GM19324 (cell line): ENCODE measurements at regions not wholly inside any gene's neighbourhood (a gene's known extent, or its start where the extent isn't known, plus 50 kb on each side); places are given as distances from the start of the nearest gene placed in this dataset.
"Not testable (repeated sequence)": the region's sequence is repeated elsewhere in the genome, so short reads cannot be mapped to it uniquely, and the experiment has no call there.

ENCODE experiments used
- ATAC-seq: cut with Tn5 transposase; IDR thresholded peaks from one replicate; pipeline ENCODE4 v1.9.1; 2021; ENCODE audit warnings: mild to moderate bottlenecking, moderate library complexity; ENCODE audit not compliant: unreplicated experiment, low FRiP score

DNA sequence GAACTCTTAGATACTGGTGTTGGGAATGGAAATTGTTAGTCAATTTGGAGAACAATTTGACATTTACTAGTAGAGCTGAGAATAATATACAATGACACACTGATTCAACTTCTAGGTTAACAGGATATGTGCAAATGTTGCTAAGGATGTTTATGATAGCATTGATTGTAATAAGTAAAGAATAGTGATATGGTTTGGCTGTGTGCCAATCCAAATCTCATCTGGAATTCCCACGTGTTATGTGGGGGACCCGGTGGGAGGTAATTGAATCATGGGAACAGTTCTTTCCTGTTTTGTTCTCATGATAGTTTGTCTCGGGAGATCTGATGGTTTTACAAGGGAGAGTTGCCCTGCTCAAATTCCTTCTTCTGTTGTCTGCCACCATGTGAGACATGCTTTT, 302.4 kb upstream of the TMPRSS15 start:
- ATAC-seq: no peak

DNA sequence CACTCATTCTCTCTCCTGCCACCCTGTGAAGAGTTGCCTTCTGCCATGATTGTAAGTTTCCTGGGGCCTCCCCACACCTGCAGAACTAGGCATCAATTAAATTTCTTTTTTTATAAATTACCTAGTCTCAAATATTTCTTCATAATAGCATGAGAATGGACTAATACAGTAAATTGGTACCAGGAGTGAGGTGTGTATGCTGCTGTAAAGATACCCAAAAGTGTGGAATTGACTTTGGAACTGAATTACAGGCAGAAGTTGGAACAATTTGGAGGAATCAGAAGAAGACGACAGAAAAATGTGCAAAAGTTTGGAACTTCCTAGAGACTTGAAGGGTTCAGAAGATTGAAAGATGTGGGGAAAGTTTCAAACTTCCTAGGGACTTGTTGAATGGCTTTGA, 308.1 kb upstream of the TMPRSS15 start:
- no peak for ATAC-seq

DNA sequence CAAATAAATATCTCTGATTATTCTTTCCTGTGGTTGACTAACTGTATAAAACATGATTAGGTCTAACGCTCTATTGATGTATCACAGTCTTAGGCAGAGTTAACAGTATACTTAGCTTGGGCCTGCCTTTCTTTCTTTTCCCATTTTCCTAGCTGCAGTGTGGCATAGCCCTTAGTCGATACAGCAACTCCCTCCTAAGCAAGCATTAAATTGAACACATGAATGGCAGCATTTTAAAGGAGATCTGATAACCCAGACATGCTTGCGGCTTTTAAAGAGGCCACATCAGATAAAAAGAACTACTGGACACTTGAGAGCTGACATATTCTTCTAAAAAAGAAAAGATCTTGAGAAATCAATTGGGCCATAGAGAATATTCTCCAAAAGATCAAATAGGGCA, 312.0 kb upstream of the TMPRSS15 start:
- no peak for ATAC-seq

DNA sequence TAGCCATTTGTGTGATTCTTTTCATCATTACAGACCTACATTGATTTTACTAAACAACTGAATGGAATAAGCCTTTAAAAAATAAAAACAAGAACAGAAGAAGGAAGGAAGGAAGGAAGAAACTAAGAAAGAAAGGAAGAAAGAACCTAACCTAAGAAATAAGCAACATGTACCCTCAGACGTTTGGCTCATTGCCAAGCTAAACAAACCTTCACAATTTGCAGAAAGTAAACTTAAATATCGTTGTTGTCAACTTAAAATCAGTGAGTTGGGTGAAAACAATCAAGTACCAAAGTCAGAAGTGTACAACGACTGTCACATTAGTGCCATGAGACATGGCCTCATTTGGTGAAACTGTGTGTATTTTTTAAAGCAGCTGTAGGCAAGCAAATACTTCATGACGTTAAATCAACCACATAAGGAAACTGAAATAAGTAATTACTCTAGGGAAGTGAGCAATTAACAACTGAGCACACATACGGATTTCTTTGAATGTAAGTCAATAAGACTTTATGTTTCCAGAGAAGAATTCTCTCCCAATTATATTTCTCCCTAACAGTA, 313.1 kb upstream of the TMPRSS15 start:
- no peak for ATAC-seq

DNA sequence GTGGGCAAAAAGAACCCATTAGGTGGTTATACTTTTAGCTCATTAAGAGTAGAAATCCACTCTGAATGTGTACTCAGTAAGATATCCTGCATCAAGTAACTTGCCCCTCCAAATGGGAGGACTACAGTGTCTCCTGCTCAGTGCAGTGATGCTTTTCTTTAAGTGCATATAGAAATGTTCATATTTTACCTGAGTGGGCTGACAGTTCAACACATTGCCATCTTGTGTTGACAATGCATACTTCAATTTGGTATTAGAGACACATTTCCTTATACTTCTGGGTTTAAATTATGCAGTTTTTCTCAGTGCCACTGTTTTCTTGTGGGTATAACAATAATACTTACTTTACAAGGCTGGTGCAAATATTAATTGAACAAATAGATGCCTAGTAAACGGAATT, 318.6 kb upstream of the TMPRSS15 start:
- ATAC-seq: no peak

DNA sequence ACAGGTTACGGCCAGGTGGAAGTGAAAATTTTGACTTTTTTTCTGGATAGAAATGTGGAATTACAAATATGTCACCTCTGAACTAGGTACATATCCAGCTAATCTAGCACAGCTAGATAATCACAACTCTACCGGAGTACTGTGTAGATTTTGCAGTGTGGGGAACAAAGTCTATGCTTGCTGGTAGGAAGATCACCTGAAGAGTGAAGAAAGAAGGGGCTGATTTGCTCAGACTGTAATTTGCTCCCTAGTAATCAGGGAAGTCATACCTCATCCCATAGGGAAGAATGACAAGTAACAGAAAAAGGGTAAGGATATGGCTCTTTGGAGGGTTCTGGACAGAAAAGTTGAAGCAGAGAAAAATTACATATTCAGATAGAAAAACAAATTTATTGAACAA, 319.6 kb upstream of the TMPRSS15 start:
- ATAC-seq: no peak

DNA sequence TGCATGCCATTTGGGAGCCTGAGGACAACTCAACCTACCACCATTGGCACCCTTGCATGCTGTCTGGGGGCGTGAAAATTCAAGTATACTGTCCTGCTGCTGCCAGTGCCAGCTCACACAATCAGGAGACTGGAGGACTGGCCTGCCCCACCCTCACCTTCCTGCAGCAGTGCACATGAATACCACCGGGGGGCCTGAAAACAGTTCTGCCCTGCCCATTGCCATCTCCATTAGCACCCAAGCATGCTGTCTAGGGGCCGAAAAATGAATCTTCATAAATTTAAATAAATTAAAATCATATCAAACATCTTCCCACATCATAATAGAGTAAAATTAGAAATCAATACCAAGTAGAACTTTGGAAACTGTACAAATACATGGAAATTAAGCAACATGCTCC, 322.1 kb upstream of the TMPRSS15 start:
- no peak for ATAC-seq

DNA sequence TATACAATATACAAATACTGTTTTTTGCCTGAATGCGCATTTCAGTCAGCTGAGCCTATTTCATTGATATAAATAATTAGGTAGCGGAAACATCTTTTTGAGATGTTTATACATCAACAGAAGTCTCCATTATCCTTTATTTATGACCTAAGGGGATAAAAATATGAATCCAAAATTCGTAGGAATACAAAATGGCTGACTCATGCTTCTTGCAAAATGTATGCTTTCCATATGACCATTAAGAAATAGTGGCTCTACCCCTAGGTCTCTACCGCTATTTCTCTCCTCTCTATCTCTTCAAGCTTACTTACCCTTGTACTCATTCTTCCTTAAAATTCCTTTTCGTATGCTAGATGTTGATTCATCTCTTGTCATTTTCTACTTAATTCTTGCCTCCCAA, 338.4 kb upstream of the TMPRSS15 start:
- no peak for ATAC-seq

DNA sequence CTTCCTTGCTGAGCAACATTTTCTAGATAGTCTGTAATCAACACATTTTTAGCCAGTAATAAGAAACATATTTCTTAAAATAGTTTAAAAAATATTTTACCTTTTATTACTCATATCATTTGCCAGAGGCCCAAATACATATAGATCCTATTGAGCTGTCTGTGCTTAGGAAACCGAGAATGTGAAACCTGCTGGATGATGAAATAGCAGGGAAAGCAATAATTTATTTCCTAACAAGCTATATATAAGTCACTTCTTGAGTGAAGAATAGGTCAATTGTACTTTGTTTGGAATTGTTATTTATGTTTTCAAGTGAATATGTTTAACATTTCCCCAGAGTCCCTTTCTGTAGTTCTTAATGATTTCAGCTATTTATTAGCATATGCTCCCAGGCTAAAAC, 339.9 kb upstream of the TMPRSS15 start:
- ATAC-seq: no peak

DNA sequence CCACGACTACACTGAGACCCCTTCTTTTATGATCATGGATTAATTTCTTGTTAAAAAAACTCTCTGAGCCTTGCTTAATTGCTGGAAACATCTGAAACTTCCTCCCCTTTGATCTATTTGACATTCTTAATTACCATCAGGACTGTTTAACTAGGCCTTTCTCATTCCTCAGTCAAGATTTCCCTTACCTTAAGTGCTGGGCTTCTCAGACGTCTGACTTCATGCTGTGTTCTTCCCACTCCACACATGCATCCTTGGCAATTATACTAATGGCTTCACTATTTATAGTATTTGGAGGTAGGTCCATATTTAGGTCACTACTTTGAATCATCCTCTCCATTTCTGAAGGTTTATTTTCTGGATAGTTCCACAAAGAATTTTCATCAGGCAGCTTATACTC, 341.3 kb upstream of the TMPRSS15 start:
- ATAC-seq: no peak

DNA sequence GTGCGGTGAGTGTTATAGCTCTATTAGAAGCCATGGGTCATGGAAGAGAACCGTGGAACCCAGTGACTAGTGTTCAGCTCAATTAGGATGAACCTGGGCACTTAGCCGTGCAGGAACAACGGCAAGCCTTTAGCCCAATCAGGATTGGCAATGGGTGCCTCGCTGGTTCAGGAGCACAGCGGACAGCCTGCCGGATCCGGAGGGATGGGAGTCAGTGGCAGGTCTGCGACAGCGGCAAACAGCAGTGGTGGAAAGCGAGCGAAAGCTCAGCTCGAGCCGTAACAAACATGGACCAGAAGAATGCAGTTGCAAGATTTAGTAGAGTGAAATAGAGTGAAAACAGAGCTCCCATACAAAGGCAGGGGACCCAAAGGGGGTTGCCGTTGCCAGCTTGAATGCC, 349.3 kb upstream of the TMPRSS15 start:
- ATAC-seq: not testable (repeated sequence)

DNA sequence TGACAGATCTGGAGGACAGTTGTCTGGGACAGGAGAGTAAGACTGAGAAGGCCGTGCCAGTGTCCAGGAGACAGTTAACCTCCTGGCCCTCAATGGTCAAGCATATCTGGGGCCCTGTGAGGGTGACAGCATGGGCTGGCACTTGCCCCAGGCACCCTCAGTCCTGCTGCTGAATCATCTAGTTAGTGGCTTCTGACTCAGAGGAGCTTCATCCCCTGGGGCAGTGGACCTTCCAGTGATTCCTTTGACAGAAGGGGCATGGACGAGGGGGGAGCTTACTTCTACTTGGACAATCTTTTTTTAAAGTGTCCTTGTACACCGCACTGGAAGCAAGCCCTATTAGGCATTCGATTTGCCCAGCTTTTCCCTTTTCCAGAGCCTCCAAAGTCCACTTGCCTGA, 352.7 kb upstream of the TMPRSS15 start:
- ATAC-seq: not testable (repeated sequence)

DNA sequence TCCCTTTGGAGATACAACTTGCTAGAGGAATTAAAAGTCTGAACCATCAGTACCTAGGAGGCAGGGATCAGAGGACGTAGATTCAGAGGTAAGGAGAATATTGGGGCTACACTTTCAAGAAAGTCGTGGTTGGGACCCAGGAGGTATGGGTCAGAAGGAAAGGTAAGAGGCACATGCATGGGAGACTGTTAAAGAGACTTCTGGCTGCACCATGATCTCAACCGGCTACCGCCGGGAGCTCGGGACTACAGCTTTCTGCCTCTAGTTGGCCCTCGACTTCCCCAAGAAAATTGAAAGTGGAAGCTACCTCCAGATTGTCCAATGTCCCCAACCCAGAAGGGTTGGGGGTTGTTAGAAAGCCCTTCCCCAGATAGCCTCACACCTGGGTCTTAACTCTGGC, 355.7 kb upstream of the TMPRSS15 start:
- ATAC-seq: no peak

DNA sequence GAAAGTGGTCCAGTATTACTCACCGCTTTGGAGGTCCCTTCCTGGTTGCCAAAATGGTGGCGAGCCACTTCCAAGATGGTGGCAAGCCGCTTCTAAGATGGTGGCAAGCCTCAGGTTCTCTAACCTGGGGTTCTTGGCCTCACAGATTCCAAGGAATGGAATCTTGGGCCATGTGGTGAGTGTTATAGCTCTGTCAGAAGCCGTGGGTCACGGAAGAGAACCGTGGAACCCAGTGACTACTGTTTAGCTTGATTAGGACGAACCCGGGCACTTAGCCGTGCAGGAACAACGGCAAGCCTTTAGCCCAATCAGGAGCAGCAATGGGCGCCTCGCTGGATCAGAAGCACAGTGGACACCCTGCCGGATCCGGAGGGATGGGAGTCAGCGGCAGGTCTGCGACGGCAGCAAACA, 356.2 kb upstream of the TMPRSS15 start:
- no peak for ATAC-seq

DNA sequence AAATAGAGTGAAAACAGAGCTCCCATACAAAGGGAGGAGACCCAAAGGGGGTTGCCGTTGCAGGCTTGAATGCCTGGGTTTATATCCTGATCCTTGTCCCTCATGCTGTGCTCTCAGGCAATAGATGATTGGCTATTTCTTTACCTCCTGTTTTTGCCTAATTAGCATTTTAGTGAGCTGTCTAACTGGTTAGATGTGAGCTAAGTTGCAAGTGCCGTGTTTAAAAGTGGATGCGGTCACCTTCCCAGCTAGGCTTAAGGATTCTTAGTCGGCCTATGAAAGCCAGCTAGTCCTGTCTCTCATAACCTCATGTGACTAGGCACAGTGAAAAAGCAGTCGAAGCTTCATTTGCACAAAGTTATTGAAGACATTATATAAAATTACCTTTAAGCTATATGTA, 356.7 kb upstream of the TMPRSS15 start:
- no peak for ATAC-seq

DNA sequence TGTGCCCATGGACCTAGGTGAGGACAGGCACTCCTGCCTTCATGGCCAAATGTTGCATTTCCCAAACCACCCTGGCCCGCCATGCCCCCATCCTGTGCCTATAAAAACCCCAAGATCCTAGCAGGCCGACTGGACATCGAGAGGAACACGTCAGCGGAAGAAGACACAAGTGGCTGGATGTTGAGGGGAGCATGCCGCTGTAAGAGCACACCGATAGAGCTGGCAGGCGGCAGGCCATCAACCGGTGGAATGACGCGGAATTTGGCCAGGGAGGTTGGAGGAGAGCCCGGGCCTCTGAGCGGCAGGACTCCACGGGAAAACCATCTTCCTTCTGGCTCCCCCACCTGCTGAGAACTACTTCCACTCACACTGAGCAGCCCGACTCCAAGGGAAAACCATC, 361.1 kb upstream of the TMPRSS15 start:
- no peak for ATAC-seq

DNA sequence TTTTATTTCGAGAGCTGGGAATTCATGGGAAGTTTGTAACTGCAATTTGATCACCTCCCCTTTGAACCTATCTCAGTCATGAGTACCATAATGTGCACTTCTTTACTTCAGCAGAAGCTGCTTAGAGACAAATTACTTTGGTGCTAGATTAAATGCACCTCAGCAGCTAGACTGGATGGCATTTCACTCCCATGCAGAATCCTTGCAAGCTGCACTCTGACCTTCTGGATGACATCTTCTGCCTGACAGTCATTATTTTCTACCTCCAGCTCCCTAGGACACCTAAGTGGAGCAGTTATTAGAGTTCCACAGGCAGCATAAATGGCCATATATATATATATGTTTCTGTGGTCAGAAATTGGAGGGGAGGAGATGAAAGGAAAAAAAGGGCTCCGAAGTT, 366.0 kb upstream of the TMPRSS15 start:
- no peak for ATAC-seq

DNA sequence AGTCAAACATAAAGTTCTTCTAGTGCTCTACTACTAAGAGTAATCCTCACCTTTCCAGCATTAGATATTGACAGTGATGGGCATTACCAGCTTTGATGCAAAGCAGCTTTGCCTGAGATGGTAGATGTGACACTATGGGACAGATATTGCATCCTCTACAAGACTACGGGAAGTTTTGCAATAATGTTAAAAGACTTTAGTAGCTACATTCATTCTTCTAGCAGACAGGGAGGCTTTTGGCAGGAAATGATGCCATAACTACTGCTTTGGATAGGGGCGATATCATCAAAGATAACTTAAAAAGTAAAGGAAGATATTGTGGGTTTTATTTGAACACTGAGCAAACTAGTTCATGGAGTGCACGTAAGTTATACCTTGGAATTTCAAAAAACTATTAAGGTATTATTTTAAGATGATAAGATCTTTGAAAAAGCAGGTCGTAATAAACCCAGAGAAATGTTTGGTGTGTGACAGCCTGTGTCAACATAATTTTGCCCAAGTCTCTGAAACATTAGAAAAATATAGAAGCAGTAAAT, 368.3 kb upstream of the TMPRSS15 start:
- no peak for ATAC-seq

DNA sequence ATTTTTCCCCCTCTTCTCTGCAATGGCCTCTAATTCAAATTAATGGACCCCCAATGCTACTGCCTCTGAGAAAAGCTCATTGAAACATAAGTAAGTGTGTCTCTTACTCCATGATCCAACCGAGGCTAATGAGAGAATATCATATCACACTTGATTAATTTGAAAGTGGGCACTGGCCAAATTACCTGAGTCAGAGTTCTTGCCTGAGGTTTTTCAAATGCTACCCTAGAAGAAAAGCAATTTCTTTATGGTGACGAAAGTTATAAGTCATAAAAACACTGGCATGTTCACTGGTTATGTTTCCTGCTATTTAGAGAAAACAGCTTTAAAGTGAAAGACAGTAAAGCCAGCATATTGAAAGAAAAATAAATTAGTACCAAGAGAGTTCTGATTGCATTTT, 368.8 kb upstream of the TMPRSS15 start:
- no peak for ATAC-seq

DNA sequence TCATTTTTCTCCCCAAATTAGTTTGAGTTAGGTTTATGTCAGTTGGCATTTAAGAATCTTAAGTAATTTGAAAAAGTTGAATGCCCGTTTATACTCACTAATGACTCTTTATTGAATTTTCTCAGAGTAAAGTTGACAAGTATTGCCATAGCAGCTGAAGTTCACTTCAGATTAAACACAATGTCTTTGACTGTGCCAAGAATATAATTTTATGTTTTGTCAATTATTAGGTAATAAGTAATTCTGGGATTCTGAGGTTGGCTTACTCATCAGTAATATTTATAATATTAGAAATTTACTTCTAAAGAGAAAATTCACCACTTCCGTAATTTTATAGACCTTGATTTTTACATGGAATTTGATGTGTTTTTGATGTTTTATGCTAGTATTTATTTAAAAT, 369.3 kb upstream of the TMPRSS15 start:
- no peak for ATAC-seq

DNA sequence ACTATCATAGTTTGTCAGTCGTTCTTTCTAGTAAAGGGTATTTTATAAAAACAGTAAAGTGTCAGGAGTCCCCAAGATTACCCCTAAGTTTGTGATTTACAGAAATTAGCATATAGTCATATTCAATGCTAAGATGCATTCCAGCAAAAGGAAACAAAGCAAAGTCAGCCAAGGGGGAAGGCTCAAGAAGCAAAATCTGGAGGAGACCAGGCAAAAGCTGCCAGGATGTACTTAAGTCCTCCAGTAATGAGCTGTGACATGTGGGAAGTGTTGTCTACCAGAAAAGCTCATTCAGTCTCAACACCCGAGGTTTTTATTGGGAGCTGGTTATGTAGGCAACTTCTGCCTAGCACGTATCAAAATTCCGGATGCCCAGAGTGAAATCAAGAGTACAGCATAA, 373.4 kb upstream of the TMPRSS15 start:
- ATAC-seq: no peak

DNA sequence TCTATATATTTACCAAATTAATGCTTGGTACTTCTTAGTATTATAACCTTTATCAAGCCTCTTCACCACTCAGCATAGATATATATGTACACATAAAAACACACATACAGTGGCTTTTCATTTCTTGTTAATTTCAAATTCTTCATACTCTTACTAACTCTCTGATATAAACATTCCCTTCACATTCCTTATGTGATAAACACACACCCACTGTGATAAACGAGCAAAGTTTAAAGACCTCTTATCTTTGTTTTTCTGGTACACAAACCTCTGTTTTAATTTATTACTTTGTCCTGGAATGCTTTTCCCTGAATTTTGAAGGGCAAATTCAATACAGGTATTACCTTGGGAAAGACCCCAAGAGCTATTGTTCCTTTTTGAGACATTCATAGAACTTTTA, 379.1 kb upstream of the TMPRSS15 start:
- ATAC-seq: no peak

DNA sequence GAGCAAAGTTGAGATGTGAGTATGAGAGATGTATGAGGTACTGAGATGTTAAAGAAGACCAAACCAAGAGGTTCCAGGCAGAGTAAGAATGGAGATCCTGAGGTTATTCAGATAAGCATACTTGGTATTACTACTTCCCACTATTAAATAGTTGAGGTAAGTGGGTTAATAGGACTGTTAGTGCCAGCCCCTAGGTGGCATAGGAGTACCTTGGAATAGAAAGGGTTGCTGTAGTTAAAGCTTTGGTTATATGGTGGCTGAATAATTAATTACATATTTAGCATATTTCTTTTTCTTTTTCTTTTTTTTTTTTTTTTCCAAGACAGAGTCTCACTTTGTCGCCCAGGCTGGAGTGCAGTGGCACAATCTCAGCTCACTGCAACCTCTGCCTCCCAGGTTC, 397.9 kb upstream of the TMPRSS15 start:
- ATAC-seq: no peak
